Body of pancreas (tissue), 4 donors: ENCODE measurements at regions not wholly inside any gene's neighbourhood (a gene's known extent, or its start where the extent isn't known, plus 50 kb on each side); places are given as distances from the start of the nearest gene placed in this dataset.

Source experiments
- ATAC-seq: fragments of 150-250 bp; one replicate; pipeline ENCODE4 v1.9.1; 2016
- DNase-seq, 4 donors: peaks; one replicate each; pipeline ENCODE4 v3.0.0-alpha.2; 2019
- H3K27ac ChIP-seq, 4 donors: fragments of 200-600 bp; sonication (generic); 1 replicate in 3 of 4; 2 replicates in 1 of 4; pipeline versions ENCODE4 v1.5.1 to v1.6.1; 2016 to 2019; ENCODE audit warnings: mild to moderate bottlenecking in 1 of 4, mixed read lengths in 1 of 4, moderate library complexity in 1 of 4
- H3K27me3 ChIP-seq, 2 donors: fragments of 200-600 bp; sonication (generic); one replicate each; pipeline ENCODE4 v1.6.0; 2016; ENCODE audit warnings: mild to moderate bottlenecking in 1 of 2
- H3K36me3 ChIP-seq, 2 donors: fragments of 200-600 bp; sonication (generic); replicated peaks in 1 of 2; 2 replicates each; pipeline ENCODE4 v1.5.1; 2016; ENCODE audit warnings: low read depth in 2 of 2; ENCODE audit not compliant: insufficient read depth in 1 of 2
- H3K4me1 ChIP-seq: fragments of 200-600 bp; sonication (generic); one replicate; pipeline ENCODE4 v1.6.0; 2016
- H3K4me3 ChIP-seq, 2 donors: fragments of 200-600 bp; sonication (generic); 1 replicate in 1 of 2; 2 replicates in 1 of 2; pipeline ENCODE4 v1.5.1; 2016 to 2019
- H3K9me3 ChIP-seq, 3 donors: fragments of 200-600 bp; sonication (generic); 1 replicate in 2 of 3; 2 replicates in 1 of 3; pipeline ENCODE4 v1.5.1; 2016
- POLR2A ChIP-seq, 3 donors: fragments of 450-650 bp; IDR thresholded peaks; one replicate each; pipeline ENCODE4 v1.6.1; 2016; ENCODE audit warnings: antibody characterized with exemption in 3 of 3, mild to moderate bottlenecking in 2 of 3
- WGBS, 2 donors: methylation state at CpG; one replicate each; pipeline ENCODE4 v1.1.5; 2017; 5-methylcytosine and 5-hydroxymethylcytosine counted together
- intact Hi-C: fragments of 100-400 bp; cut with DNase I; formaldehyde crosslinking; loops from one replicate; pipeline ENCODE4 v1.15.1; 2023
- TF ChIP-seq, protein P1 (sequence below), 7 experiments: fragments of 450-650 bp in 4 of 7; fragments of 200-600 bp in 3 of 7; sonication (generic) in 3 of 7; IDR thresholded peaks; one replicate each; pipeline ENCODE4 v1.5.1; 2016 to 2019; ENCODE audit warnings: antibody characterized with exemption in 7 of 7

- Histone ChIP-seq H3K27ac (no peak overlapping the region), H3K4me3 (no peak overlapping the region), H3K9me3 (no peaks in the 10 kb centered on the region), H3K27me3 (no peaks in the 10 kb centered on the region), H3K4me1 (no peaks in the 10 kb centered on the region), H3K36me3 (no peaks in the 10 kb centered on the region)
- TF ChIP-seq POLR2A (IDR thresholded peaks at IDR 0.05): no peak
- TF ChIP-seq, protein P1, sequence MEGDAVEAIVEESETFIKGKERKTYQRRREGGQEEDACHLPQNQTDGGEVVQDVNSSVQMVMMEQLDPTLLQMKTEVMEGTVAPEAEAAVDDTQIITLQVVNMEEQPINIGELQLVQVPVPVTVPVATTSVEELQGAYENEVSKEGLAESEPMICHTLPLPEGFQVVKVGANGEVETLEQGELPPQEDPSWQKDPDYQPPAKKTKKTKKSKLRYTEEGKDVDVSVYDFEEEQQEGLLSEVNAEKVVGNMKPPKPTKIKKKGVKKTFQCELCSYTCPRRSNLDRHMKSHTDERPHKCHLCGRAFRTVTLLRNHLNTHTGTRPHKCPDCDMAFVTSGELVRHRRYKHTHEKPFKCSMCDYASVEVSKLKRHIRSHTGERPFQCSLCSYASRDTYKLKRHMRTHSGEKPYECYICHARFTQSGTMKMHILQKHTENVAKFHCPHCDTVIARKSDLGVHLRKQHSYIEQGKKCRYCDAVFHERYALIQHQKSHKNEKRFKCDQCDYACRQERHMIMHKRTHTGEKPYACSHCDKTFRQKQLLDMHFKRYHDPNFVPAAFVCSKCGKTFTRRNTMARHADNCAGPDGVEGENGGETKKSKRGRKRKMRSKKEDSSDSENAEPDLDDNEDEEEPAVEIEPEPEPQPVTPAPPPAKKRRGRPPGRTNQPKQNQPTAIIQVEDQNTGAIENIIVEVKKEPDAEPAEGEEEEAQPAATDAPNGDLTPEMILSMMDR (IDR thresholded peaks at IDR 0.05): no peak
- no peak for ATAC-seq
- WGBS, 2 donors: 74 to 75% methylated on average over 1 of the region's 1 CpG
- no peak for DNase-seq
- intact Hi-C loops: no loop called here
Measured at GRCh38 chr1:90768098-90768497, 51.0 kb upstream of the BARHL2 start.
